ENCODE measurements at regions not wholly inside any gene's neighbourhood (a gene's known extent, or its start where the extent isn't known, plus 50 kb on each side); places are given as distances from the start of the nearest gene placed in this dataset.

- TF ChIP-seq POLR2AphosphoS5 (IDR thresholded peaks at IDR 0.05; ENCODE audit: low read depth), result no peak
- TF ChIP-seq CTCF (IDR thresholded peaks at IDR 0.05; ENCODE audit: insufficient read depth, low read length), result no peak
- no peak for TF ChIP-seq REST (IDR thresholded peaks at IDR 0.05; ENCODE audit: insufficient replicate concordance, low read depth)
- no peak for TF ChIP-seq GABPA (IDR thresholded peaks at IDR 0.05; ENCODE audit: low read depth)
These were observed 882.8 kb upstream of the SOX9 start for GRCh38 chr17:71237903-71238538.

All from HL-60 (cell line).